ENCODE measurements at regions not wholly inside any gene's neighbourhood (a gene's known extent, or its start where the extent isn't known, plus 50 kb on each side); places are given as distances from the start of the nearest gene placed in this dataset.

DNA sequence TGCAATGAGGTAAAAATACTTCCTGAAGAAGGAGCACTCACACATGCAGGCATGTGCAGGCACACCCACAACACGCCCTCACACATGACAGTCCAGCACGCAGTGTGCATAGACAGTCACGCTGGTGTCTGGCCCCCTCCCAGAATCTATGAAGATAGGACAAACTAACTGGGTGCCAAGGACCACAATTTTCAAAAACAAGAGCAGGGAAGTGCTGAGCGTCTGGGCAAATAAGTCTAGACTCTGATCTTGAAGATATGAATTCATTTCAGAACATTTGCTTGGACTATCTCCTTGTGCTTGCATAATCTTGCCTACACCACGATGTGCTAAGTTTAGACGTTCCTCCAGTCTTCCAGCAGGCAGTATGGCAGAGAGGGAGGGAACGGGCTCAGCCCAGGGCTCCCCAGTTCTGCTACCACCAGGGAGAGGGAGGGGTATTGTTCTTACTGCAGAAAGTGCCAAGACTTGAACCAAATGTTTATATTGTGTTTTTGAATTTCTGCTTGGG, 276.5 kb upstream of the KLF6 start:
- Histone ChIP-seq H3K9me3 (replicated peaks; ENCODE audit: control insufficient read depth, insufficient read depth, low read length) (no peaks in the 10 kb centered on the region), H3K27me3 (ENCODE audit: control insufficient read depth in 2 of 2, insufficient read depth in 2 of 2, low read length in 2 of 2) (no peaks in the 10 kb centered on the region), H2AFZ (ENCODE audit: low read depth, low read length) (peak overlapping the region; percentile 70), H3K4me1 (ENCODE audit: control insufficient read depth, extremely low read depth, insufficient read depth, low read length) (peaks cover 11% of the 10 kb centered on the region), H3K27ac (ENCODE audit: insufficient read depth, low read depth, low read length) (no peak overlapping the region), H3K36me3 (ENCODE audit: control insufficient read depth in 2 of 2, extremely low read depth in 1 of 2, insufficient read depth in 2 of 2, low read length in 2 of 2) (no peaks in the 10 kb centered on the region), H3K79me2 (ENCODE audit: control insufficient read depth, insufficient read depth, low read length) (no peaks in the 10 kb centered on the region), H3K4me3 (replicated peaks in 1 of 3; ENCODE audit: insufficient read depth in 1 of 3, low read depth in 1 of 3, low read length in 3 of 3) (no peak overlapping the region), H3K9ac (replicated peaks; ENCODE audit: extremely low read depth, insufficient read depth, low read length) (no peak overlapping the region), H3K4me2 (ENCODE audit: insufficient read depth, low read length) (no peak overlapping the region), H3K9me1 (replicated peaks; ENCODE audit: control insufficient read depth, extremely low read depth, insufficient read depth, low read length) (no peaks in the 10 kb centered on the region), H4K20me1 (replicated peaks; ENCODE audit: control insufficient read depth, extremely low read depth, insufficient read depth, low read length) (no peaks in the 10 kb centered on the region)
- no TSS peak for BruUV-seq (replicated peaks)
- intact Hi-C loops (cut with micrococcal nuclease) (no loop called here), dilution Hi-C loops (cut with MboI; ENCODE audit: extremely low pct_ligation_motif_present, low sequenced_read_pairs) (no loop called here)
- ChIA-PET CTCF (no interaction called here), POLR2A (no interaction called here)
- FAIRE-seq (no peak), DNase-seq (ENCODE audit: low read depth, low spot score) (no peak)
- TF ChIP-seq MYC (IDR thresholded peaks at IDR 0.05; ENCODE audit: low read depth, low read length): no peak
- no peak for TF ChIP-seq POLR2AphosphoS5 (IDR thresholded peaks at IDR 0.05; ENCODE audit: insufficient read depth, low read depth, low read length)
- no peak for TF ChIP-seq JUN (IDR thresholded peaks at IDR 0.05; ENCODE audit: borderline replicate concordance, insufficient read depth, insufficient read length, low read depth)
- no peak for TF ChIP-seq EZH2 (IDR thresholded peaks at IDR 0.05; ENCODE audit: borderline replicate concordance, low read depth, low read length, severe bottlenecking)
- no peak for TF ChIP-seq CTCF (IDR thresholded peaks at IDR 0.05; ENCODE audit: extremely low read depth in 1 of 2, insufficient read depth in 1 of 2, low read depth in 1 of 2, low read length in 2 of 2)
- TF ChIP-seq FOS (IDR thresholded peaks at IDR 0.05; ENCODE audit: borderline replicate concordance, insufficient read depth, low read length): no peak
- no peak for TF ChIP-seq MAX (IDR thresholded peaks at IDR 0.05; ENCODE audit: insufficient read depth, insufficient read length)
- TF ChIP-seq GATA2 (IDR thresholded peaks at IDR 0.05; ENCODE audit: insufficient read depth, insufficient read length, low read depth, low read length): no peak
- no peak for TF ChIP-seq POLR2A (IDR thresholded peaks at IDR 0.05; ENCODE audit: low read depth, low read length)
